Body of pancreas (tissue), 4 donors: ENCODE measurements at regions not wholly inside any gene's neighbourhood (a gene's known extent, or its start where the extent isn't known, plus 50 kb on each side); places are given as distances from the start of the nearest gene placed in this dataset.

Experiments
- CTCF ChIP-seq, 7 experiments: fragments of 450-650 bp in 4 of 7; fragments of 200-600 bp in 3 of 7; sonication (generic) in 3 of 7; IDR thresholded peaks; one replicate each; pipeline ENCODE4 v1.5.1; 2016 to 2019; ENCODE audit warnings: antibody characterized with exemption in 7 of 7
- POLR2A ChIP-seq, 3 donors: fragments of 450-650 bp; IDR thresholded peaks; one replicate each; pipeline ENCODE4 v1.6.1; 2016; ENCODE audit warnings: antibody characterized with exemption in 3 of 3, mild to moderate bottlenecking in 2 of 3

GRCh38 chr18:39529358-39529757 is 1963.8 kb upstream of the CELF4 start:
- TF ChIP-seq CTCF (IDR thresholded peaks at IDR 0.05), result no peak
- TF ChIP-seq POLR2A (IDR thresholded peaks at IDR 0.05), result no peak
